ENCODE measurements at regions not wholly inside any gene's neighbourhood (a gene's known extent, or its start where the extent isn't known, plus 50 kb on each side); places are given as distances from the start of the nearest gene placed in this dataset.

- no peak overlapping the region for H2AK5ac ChIP-seq (ENCODE audit: low read depth, low read length)
- no peak overlapping the region for H3K18ac ChIP-seq (ENCODE audit: extremely low read depth, low read length)
- no peak overlapping the region for H4K91ac ChIP-seq (replicated peaks; ENCODE audit: insufficient read length, low read length)
- H2BK5ac ChIP-seq (ENCODE audit: low read depth, low read length): no peak overlapping the region
- H3K56ac ChIP-seq (replicated peaks; ENCODE audit: insufficient read length, low read depth, low read length): no peak overlapping the region
- no peaks in the 10 kb centered on the region for H3K23me2 ChIP-seq (ENCODE audit: low read depth, low read length)
- FAIRE-seq (no peak), DNase-seq (ENCODE audit: low read depth in 1 of 2, low spot score in 2 of 2) (no peak)
- ChIA-PET CTCF (ENCODE audit: partially characterized antibody) (no interaction called here), POLR2A (ENCODE audit: partially characterized antibody) (no interaction called here)
- no peaks in the 10 kb centered on the region for H4K20me1 ChIP-seq (replicated peaks in 1 of 2; ENCODE audit: control insufficient read depth in 1 of 2, insufficient read depth in 2 of 2, low read length in 2 of 2)
- H3K4me3 ChIP-seq (ENCODE audit: extremely low read depth in 1 of 4, insufficient read depth in 2 of 4, low read depth in 3 of 4, low read length in 4 of 4): no peak overlapping the region
- 85% methylated on average over 3 of the region's 3 CpGs; no CpG with 5 or more reads in 1 of the 2 experiments for WGBS, 2 experiments (ENCODE audit: extremely low coverage in 1 of 2, insufficient coverage in 1 of 2, insufficient read length in 1 of 2, insufficient replicate concordance in 2 of 2, low coverage in 1 of 2, low lambda C conversion rate in 2 of 2, missing lambda C conversion rate in 1 of 2)
- peaks cover 6 to 22% (median 16%) of the 10 kb centered on the region in 4 experiments for H3K4me1 ChIP-seq (replicated peaks in 1 of 4; ENCODE audit: control insufficient read depth in 3 of 4, insufficient read depth in 4 of 4, low read length in 3 of 4)
- H3K23ac ChIP-seq (ENCODE audit: insufficient read length): no peak overlapping the region
- no peak overlapping the region for H3K9ac ChIP-seq (replicated peaks in 1 of 4; ENCODE audit: extremely low read depth in 1 of 4, low read depth in 3 of 4, low read length in 3 of 4)
- no peaks in the 10 kb centered on the region for H3K9me3 ChIP-seq (ENCODE audit: insufficient read depth in 2 of 2, low read depth in 1 of 2, low read length in 1 of 2)
- no peak overlapping the region for H2BK12ac ChIP-seq (ENCODE audit: low read depth, low read length)
- no peak overlapping the region for H4K5ac ChIP-seq (ENCODE audit: insufficient read length, low read depth, low read length)
- H4K8ac ChIP-seq (ENCODE audit: extremely low read depth, insufficient read depth, low read length): no peak overlapping the region
- no peaks in the 10 kb centered on the region for H3K79me2 ChIP-seq (ENCODE audit: control insufficient read depth in 1 of 2, insufficient read depth in 2 of 2, low read length in 2 of 2)
- no peak overlapping the region for H3K4me2 ChIP-seq (ENCODE audit: insufficient read depth in 1 of 2, low read depth in 2 of 2, low read length in 2 of 2)
- H2BK20ac ChIP-seq (ENCODE audit: low read length): peak overlapping the region; percentile 27; the same call in 1 of the 2 replicates
- no peaks in the 10 kb centered on the region; a peak in 1 of 7 replicates for H3K27me3 ChIP-seq (replicated peaks in 1 of 4; ENCODE audit: control insufficient read depth in 3 of 4, extremely low read depth in 1 of 4, insufficient read depth in 3 of 4, low read length in 3 of 4)
- no peak overlapping the region for H3K27ac ChIP-seq (ENCODE audit: low read depth, low read length)
- no peak overlapping the region for H3K14ac ChIP-seq (ENCODE audit: insufficient read length)
- H3K4ac ChIP-seq (replicated peaks; ENCODE audit: insufficient read length, low read depth, low read length): no peak overlapping the region
- H3K36me3 ChIP-seq (ENCODE audit: control insufficient read depth in 2 of 4, insufficient read depth in 4 of 4, low read length in 3 of 4): no peaks in the 10 kb centered on the region
- no peak overlapping the region for H2AFZ ChIP-seq (ENCODE audit: low read length)
- H2BK120ac ChIP-seq (replicated peaks; ENCODE audit: low read depth, low read length): peak overlapping the region; percentile 36
- no peak overlapping the region for H2BK15ac ChIP-seq (ENCODE audit: low read length)
- no peaks in the 10 kb centered on the region for H3K79me1 ChIP-seq (ENCODE audit: low read depth, low read length)
- TF ChIP-seq SIN3A (conservative IDR thresholded peaks at IDR 0.05 in 1 of 2, IDR thresholded peaks at IDR 0.05 in 1 of 2; ENCODE audit: low read depth in 1 of 2, low read length in 2 of 2) (no peak), CTBP2 (IDR thresholded peaks at IDR 0.05; ENCODE audit: borderline replicate concordance, insufficient read depth, insufficient read length, low read length) (no peak), SP4 (IDR thresholded peaks at IDR 0.05; ENCODE audit: low read length) (no peak), GABPA (IDR thresholded peaks at IDR 0.05; ENCODE audit: borderline replicate concordance, insufficient read depth, low read length) (no peak), MAFK (IDR thresholded peaks at IDR 0.05; ENCODE audit: low read depth, low read length) (no peak), RXRA (IDR thresholded peaks at IDR 0.05; ENCODE audit: insufficient read depth, low read depth, low read length) (no peak), CTCF (IDR thresholded peaks at IDR 0.05; ENCODE audit: control extremely low read depth in 1 of 3, insufficient read depth in 1 of 3, low read depth in 1 of 3, low read length in 3 of 3) (no peak), SP1 (IDR thresholded peaks at IDR 0.05; ENCODE audit: low read depth, low read length) (no peak), JUND (IDR thresholded peaks at IDR 0.05; ENCODE audit: low read length) (no peak)
- TF ChIP-seq, protein P1, sequence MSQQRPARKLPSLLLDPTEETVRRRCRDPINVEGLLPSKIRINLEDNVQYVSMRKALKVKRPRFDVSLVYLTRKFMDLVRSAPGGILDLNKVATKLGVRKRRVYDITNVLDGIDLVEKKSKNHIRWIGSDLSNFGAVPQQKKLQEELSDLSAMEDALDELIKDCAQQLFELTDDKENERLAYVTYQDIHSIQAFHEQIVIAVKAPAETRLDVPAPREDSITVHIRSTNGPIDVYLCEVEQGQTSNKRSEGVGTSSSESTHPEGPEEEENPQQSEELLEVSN (IDR thresholded peaks at IDR 0.05): no peak
- TF ChIP-seq, protein P2, sequence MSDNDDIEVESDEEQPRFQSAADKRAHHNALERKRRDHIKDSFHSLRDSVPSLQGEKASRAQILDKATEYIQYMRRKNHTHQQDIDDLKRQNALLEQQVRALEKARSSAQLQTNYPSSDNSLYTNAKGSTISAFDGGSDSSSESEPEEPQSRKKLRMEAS (IDR thresholded peaks at IDR 0.05): no peak
Measured at GRCh38 chr2:111709321-111709720, 174.7 kb downstream of the ANAPC1 start.

All from H1 (cell line).